NCI-H2171 treated with DMSO at 0.1 percent for 48 hours (cell line): ENCODE measurements at regions not wholly inside any gene's neighbourhood (a gene's known extent, or its start where the extent isn't known, plus 50 kb on each side); places are given as distances from the start of the nearest gene placed in this dataset.

ENCODE experiments used
- DNase-seq: peaks from one replicate; lab custom pipeline; 2025; lab: John Stamatoyannopoulos, UW

GRCh38 chr15:96220657-96221056, 109.8 kb upstream of the NR2F2 start:
- no peak for DNase-seq

GRCh38 chr15:96222981-96223380, 107.5 kb upstream of the NR2F2 start:
- no peak for DNase-seq

DNA sequence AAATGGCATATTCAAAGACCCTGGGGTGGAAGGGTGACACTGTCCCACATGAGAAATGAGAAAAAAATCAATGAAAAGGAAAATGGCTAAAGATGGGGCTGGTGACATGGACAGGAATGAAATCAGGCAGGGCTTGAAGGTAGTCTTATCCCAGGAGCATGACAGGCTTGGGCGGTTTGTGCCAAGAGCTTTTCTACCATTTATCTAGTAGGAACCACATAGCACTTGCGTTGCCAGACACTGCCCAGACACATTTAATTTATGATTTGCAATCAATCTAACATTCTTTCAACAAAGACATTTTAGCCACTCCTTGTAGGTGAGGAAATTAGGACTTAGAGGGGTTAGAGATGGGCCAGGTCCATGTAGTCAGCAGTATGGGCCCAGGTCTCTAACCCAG, 106.6 kb upstream of the NR2F2 start:
- no peak for DNase-seq

DNA sequence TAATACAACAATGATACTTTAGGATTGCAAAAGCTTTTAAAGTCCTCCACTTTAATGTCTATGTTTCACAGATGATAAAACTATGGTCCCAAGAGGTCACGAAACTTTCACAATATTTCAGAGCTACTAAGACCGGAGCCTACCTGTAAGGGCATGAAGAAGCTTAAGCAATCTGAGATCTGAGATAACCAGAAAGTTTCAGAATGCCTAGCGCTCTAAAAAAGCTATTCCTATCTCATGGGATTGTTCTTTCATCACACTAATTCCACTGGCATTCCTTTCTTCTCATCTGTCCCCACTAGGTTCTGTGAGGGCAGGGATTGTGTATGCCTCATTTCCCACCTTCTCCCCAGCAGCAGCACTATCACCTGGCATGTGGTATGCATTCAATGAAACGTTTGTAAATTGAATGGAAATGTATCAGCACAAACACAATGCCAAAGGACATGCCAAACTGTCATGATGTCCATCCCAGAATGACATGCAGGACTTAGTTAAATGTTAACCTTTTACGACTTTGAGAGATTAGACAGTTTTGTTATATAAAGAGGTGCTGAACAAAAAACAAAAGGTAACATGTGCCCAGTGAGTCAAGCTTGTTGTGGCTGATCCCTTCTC, 104.7 kb upstream of the NR2F2 start:
- DNase-seq = no peak

GRCh38 chr15:96230526-96231181, 99.8 kb upstream of the NR2F2 start:
- no peak for DNase-seq

DNA sequence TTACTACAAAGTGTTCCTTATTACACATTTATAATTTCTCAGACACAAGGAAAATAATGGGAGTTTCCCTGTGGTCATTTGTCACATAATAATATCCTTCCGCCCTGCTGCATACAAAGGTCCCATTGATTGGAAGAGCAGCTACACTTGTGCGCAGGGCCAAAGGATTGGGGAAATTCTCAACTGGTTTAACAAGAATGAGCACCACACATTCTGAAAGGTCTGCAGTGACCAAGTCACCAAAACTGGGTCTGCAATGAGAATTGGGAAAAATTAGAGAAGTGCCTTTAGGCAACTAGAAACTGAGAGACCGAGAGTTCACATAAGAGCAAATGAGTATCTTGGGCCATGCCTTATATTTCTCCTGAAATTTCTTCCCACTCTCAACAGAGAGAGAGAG, 98.2 kb upstream of the NR2F2 start:
- DNase-seq = no peak

GRCh38 chr15:96234109-96234892, 96.2 kb upstream of the NR2F2 start:
- DNase-seq = no peak

- no peak for DNase-seq
Observed at GRCh38 chr15:96237002-96237401, 93.5 kb upstream of the NR2F2 start.

GRCh38 chr15:96242761-96243160, 87.7 kb upstream of the NR2F2 start:
- DNase-seq = no peak

- DNase-seq = no peak
Observed at GRCh38 chr15:96243701-96244100, 86.8 kb upstream of the NR2F2 start.

GRCh38 chr15:96245252-96245651, 85.2 kb upstream of the NR2F2 start:
- no peak for DNase-seq

DNA sequence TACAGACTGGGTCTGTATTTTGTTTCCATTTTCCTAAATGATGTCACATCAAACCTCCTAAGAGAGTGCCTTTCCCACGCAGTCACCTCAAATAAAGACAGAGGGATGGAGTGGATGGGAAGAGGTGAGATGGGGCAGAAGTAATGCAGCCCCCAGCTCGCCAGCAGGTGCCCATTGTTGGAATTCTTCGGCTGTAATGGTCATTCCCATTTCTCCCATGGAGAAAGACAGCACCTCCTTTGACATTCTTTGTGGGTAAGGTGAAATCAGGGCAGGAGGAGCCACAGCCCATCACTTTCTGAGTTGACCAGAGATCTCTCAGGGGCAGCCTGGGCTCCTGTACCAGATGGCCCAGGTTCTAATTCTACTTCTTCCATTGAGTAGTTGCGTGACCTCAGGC, 84.4 kb upstream of the NR2F2 start:
- DNase-seq = no peak

GRCh38 chr15:96247621-96248305, 82.7 kb upstream of the NR2F2 start:
- DNase-seq = no peak

DNA sequence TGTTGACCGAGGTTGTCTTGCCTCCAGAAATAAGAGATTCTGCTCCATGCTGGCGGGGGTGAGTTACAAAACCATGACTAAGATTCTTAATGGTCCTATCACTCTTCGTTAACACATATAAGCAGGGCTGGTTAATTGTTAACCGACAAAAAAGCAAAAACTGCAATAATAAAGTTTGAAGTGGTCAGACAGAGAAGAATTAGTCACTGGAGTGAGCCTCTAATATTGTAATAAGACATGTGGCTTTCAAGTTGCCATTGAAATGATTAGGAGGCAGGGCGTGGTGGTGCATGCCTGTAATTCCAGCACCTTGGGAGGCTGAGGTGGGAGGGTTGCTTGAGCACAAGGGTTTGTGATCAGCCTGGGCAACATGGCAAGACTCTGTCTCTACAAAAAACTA, 78.4 kb upstream of the NR2F2 start:
- DNase-seq = no peak

- no peak for DNase-seq
Observed at GRCh38 chr15:96253006-96253747, 77.3 kb upstream of the NR2F2 start.

GRCh38 chr15:96254173-96254572, 76.3 kb upstream of the NR2F2 start:
- DNase-seq = no peak

DNA sequence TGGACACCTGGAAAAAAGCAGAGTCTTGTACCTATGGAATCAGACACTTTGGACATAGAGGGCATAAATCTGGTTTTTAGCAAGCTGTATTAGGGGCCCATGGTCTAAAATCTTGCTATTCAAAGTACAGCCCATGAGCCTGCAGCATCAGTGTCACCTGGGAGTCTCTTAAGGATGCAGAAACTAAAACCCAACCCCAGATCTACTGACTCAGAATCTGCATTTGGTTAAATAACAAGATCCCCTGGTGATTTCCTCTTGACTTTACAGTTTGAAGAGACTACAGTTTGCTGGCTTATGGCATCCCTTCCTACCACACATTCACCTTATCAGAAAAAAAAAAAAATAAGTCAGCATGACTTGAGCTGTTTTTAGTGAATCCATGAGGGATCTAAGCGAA, 74.9 kb upstream of the NR2F2 start:
- no peak for DNase-seq

DNA sequence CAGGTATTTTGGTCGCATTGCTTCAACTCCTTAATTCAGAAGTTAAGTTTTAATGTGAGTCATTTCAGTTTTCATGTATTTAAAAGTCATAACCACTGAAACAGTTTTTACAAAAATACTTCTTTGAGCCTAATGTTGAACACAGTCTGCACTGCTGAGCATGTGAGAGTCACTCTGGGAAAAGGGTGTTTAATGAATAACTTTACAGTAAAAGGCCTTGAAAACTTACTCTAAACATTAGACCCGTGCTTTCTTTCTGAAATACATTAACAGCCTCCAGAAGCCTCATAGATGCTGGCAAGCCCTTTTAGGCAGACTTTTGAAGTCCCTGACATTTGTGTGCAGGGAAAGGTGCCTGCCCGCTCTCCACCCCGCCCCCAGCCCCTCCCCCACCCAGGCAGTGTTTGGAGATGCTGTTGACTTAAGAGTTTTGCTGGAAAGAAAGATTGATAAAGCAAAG, 68.9 kb upstream of the NR2F2 start:
- no peak for DNase-seq

- no peak for DNase-seq
Observed at GRCh38 chr15:96262097-96262496, 68.4 kb upstream of the NR2F2 start.

DNA sequence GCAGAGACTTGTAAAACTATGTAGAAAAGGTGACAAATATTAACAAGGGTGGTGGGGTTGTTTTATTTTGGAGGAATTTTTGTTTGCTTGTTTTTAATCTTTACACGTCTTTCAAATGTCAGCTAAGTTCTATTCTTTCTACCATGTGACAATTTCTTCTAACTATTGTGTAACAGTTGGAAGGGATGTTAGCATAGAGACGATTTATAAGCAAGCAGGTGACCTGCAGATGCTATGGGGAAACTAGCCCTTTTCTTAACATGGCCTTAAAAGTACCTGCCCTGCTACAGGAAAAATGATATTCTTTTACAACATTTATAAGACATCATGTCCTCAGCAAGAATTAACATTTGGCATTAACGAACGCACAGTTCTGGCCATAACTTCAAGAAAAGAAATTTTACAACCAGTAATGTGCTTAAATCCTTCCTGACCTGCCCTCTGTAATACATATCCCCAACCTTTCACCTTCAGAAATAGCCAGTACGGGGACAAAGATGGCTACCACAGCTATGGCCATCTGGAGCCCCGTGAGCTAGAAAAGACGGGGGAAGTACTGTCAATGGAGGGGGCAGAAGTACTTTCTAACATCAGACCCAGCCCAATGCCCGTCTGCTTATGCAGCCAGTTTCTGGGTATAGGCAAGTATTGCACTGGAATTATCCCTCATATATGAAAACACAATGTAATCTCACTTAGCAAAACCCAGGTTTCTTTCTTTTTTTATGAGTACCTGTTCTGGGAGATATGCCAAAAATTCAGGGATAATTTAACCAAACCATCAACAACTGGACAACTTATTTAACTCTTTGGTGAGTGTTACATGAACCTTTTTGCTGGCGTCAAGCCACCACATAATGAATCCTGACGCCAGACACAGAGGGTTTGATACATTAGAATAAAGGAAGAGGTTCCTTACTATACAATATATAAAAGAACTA, 67.7 kb upstream of the NR2F2 start:
- DNase-seq = no peak

- DNase-seq = no peak
Observed at GRCh38 chr15:96264351-96264798, 66.1 kb upstream of the NR2F2 start.
